ENCODE measurements at regions not wholly inside any gene's neighbourhood (a gene's known extent, or its start where the extent isn't known, plus 50 kb on each side); places are given as distances from the start of the nearest gene placed in this dataset.

DNA sequence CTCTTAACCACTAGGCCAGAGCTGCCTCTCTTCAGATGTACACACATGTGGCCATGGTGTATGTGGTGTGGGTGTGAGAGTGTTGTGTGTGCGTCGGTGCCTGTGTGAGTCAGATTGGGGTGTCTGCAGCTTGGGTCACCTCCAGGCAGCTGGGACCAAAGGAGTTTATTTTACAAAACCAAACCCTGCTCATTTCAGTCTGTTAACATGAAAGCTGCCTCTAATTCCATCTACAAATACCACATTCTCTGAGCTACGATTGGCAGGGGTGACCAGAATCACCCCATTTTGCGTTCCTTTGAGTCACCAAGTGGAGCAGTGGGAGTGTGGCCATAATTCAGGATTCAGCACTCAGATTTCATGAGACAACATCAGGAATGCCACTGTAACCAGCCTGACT, 105.3 kb downstream of the IRX5 start:
- TF ChIP-seq, protein P1, sequence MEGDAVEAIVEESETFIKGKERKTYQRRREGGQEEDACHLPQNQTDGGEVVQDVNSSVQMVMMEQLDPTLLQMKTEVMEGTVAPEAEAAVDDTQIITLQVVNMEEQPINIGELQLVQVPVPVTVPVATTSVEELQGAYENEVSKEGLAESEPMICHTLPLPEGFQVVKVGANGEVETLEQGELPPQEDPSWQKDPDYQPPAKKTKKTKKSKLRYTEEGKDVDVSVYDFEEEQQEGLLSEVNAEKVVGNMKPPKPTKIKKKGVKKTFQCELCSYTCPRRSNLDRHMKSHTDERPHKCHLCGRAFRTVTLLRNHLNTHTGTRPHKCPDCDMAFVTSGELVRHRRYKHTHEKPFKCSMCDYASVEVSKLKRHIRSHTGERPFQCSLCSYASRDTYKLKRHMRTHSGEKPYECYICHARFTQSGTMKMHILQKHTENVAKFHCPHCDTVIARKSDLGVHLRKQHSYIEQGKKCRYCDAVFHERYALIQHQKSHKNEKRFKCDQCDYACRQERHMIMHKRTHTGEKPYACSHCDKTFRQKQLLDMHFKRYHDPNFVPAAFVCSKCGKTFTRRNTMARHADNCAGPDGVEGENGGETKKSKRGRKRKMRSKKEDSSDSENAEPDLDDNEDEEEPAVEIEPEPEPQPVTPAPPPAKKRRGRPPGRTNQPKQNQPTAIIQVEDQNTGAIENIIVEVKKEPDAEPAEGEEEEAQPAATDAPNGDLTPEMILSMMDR (IDR thresholded peaks at IDR 0.05) = no peak
- TF ChIP-seq, protein P2, sequence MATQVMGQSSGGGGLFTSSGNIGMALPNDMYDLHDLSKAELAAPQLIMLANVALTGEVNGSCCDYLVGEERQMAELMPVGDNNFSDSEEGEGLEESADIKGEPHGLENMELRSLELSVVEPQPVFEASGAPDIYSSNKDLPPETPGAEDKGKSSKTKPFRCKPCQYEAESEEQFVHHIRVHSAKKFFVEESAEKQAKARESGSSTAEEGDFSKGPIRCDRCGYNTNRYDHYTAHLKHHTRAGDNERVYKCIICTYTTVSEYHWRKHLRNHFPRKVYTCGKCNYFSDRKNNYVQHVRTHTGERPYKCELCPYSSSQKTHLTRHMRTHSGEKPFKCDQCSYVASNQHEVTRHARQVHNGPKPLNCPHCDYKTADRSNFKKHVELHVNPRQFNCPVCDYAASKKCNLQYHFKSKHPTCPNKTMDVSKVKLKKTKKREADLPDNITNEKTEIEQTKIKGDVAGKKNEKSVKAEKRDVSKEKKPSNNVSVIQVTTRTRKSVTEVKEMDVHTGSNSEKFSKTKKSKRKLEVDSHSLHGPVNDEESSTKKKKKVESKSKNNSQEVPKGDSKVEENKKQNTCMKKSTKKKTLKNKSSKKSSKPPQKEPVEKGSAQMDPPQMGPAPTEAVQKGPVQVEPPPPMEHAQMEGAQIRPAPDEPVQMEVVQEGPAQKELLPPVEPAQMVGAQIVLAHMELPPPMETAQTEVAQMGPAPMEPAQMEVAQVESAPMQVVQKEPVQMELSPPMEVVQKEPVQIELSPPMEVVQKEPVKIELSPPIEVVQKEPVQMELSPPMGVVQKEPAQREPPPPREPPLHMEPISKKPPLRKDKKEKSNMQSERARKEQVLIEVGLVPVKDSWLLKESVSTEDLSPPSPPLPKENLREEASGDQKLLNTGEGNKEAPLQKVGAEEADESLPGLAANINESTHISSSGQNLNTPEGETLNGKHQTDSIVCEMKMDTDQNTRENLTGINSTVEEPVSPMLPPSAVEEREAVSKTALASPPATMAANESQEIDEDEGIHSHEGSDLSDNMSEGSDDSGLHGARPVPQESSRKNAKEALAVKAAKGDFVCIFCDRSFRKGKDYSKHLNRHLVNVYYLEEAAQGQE (IDR thresholded peaks at IDR 0.05; ENCODE audit: insufficient read depth in 1 of 2, low read depth in 2 of 2, low read length in 1 of 2) = no peak
- TF ChIP-seq POLR2AphosphoS5 (IDR thresholded peaks at IDR 0.05; ENCODE audit: low read depth, low read length) (no peak), SIN3A (IDR thresholded peaks at IDR 0.05; ENCODE audit: borderline replicate concordance, insufficient read depth, low read depth, low read length) (no peak)

Measured in Panc1 (cell line).